ENCODE measurements at regions not wholly inside any gene's neighbourhood (a gene's known extent, or its start where the extent isn't known, plus 50 kb on each side); places are given as distances from the start of the nearest gene placed in this dataset.

DNA sequence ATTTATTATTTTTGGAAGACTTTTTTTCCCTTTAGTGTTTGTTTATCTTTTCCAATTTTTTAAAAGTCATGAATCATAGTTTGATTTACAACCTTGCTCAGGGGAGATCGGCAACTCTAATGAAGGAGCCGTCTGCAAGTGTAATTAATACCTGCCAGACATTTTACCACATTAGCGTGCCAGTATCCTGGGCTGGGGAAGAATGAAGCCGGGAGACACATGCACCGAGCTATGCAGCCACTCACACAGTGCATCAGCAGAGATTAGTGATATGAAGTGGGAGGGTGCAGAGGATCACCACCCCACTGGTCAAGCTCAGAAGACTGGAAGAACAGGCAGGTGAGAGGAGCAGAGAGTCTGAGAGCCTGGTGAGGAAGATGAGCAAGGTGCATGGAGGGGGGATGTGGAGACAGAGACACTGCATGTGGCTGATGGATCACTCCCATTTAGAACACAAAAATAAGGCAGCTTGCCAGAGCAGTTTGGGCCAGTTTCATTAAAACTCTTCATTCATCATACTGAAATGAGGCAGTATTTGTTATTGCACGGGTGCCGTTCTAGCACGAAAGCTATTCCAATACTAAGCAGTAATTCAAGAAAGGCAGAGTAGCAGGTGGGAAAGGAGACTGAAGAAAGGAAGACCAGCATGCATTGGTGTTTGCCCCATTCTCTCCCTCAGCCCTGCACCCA lies 821.6 kb downstream of the TUSC7 start:
- TF ChIP-seq, protein P1, sequence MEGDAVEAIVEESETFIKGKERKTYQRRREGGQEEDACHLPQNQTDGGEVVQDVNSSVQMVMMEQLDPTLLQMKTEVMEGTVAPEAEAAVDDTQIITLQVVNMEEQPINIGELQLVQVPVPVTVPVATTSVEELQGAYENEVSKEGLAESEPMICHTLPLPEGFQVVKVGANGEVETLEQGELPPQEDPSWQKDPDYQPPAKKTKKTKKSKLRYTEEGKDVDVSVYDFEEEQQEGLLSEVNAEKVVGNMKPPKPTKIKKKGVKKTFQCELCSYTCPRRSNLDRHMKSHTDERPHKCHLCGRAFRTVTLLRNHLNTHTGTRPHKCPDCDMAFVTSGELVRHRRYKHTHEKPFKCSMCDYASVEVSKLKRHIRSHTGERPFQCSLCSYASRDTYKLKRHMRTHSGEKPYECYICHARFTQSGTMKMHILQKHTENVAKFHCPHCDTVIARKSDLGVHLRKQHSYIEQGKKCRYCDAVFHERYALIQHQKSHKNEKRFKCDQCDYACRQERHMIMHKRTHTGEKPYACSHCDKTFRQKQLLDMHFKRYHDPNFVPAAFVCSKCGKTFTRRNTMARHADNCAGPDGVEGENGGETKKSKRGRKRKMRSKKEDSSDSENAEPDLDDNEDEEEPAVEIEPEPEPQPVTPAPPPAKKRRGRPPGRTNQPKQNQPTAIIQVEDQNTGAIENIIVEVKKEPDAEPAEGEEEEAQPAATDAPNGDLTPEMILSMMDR (conservative IDR thresholded peaks at IDR 0.05; ENCODE audit: low read depth, low read length) = no peak
- no peak for DNase-seq (ENCODE audit: low read depth)
- H3K4me3 ChIP-seq (ENCODE audit: low read length) = no peak overlapping the region

GRCh38 chr3:117532268-117532667 lies 822.7 kb downstream of the TUSC7 start:
- TF ChIP-seq, protein P1 (conservative IDR thresholded peaks at IDR 0.05; ENCODE audit: low read depth, low read length) = no peak
- no peak for DNase-seq (ENCODE audit: low read depth)
- no peak overlapping the region for H3K4me3 ChIP-seq (ENCODE audit: low read length)

DNA sequence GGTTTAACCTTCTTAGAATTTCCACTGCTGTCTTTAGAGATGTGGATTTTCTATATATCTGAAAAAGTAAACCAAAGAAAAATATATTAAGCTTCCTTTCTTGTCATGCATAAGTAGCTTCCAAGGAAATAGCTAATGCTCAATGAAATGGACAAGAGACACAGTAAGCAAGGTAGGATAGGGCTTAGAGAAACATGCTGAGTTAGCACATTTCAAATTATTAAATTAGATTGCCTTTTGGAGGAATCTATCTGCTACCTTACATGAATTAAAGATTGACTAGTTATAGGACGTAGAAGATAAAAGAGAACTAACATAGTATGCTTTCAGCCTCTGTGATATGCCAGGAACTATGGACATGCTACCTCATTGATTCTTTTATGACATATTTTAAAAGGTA lies 824.6 kb downstream of the TUSC7 start:
- DNase-seq (ENCODE audit: low read depth) = no peak
- TF ChIP-seq, protein P1 (conservative IDR thresholded peaks at IDR 0.05; ENCODE audit: low read depth, low read length) = no peak
- no peak overlapping the region for H3K4me3 ChIP-seq (ENCODE audit: low read length)

DNA sequence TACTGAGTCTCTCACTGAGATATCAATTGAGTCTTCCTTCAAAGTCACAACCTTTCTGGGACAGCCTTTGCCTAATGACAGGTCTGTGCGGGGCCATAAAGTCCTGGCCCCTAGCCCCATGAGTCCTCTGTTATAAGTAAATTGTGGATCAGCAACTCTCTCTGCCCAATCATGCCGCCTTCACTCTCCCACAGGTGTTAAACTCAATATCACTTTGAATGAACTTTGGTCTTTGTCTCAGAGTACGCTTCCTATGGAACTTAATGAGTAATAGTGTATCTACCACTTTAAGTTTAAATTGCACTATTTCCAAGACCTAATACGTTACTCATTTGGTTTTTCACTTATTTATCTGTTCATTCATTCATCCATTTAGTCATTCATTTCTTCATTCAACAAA lies 826.4 kb downstream of the TUSC7 start:
- TF ChIP-seq, protein P1 (conservative IDR thresholded peaks at IDR 0.05; ENCODE audit: low read depth, low read length) = no peak
- no peak for DNase-seq (ENCODE audit: low read depth)
- no peak overlapping the region for H3K4me3 ChIP-seq (ENCODE audit: low read length)

GRCh38 chr3:117537949-117538348 lies 828.4 kb downstream of the TUSC7 start:
- no peak overlapping the region for H3K4me3 ChIP-seq (ENCODE audit: low read length)
- no peak for DNase-seq (ENCODE audit: low read depth)
- TF ChIP-seq, protein P1 (conservative IDR thresholded peaks at IDR 0.05; ENCODE audit: low read depth, low read length) = no peak

GRCh38 chr3:117539729-117540128 lies 830.1 kb downstream of the TUSC7 start:
- no peak for DNase-seq (ENCODE audit: low read depth)
- TF ChIP-seq, protein P1 (conservative IDR thresholded peaks at IDR 0.05; ENCODE audit: low read depth, low read length) = no peak
- no peak overlapping the region for H3K4me3 ChIP-seq (ENCODE audit: low read length)

GRCh38 chr3:117540597-117540996 lies 831.0 kb downstream of the TUSC7 start:
- TF ChIP-seq, protein P1 (conservative IDR thresholded peaks at IDR 0.05; ENCODE audit: low read depth, low read length) = no peak
- H3K4me3 ChIP-seq (ENCODE audit: low read length) = no peak overlapping the region
- DNase-seq (ENCODE audit: low read depth) = no peak
